ENCODE measurements at regions not wholly inside any gene's neighbourhood (a gene's known extent, or its start where the extent isn't known, plus 50 kb on each side); places are given as distances from the start of the nearest gene placed in this dataset.

- DNase-seq (ENCODE audit: low spot score) (no peak), ATAC-seq (peak; percentile 91)
- H3K4me1 Mint-ChIP-seq, result peaks cover 37% of the 10 kb centered on the region
- no peaks in the 10 kb centered on the region for H3K9me3 Mint-ChIP-seq
- H3K27me3 Mint-ChIP-seq (ENCODE audit: low read depth), result no peaks in the 10 kb centered on the region
- CTCF ChIA-PET, result interaction anchor here (0.9 kb wide), 1 partner anchor 9 kb away, joined by 3 read pairs; no protein-coding TSS in a partner anchor
- POLR2A ChIA-PET, result no interaction called here
- H3K36me3 Mint-ChIP-seq, result no peaks in the 10 kb centered on the region
- H3K27ac Mint-ChIP-seq, result no peak overlapping the region; the same call in 1 of the 2 replicates
- TF ChIP-seq RORB (CRISPR knock-in tag; IDR thresholded peaks at IDR 0.05) (no peak), USF2 (CRISPR knock-in tag; IDR thresholded peaks at IDR 0.05) (peak; percentile 75), NFE2L1 (CRISPR knock-in tag; IDR thresholded peaks at IDR 0.05) (no peak), AR (CRISPR knock-in tag; IDR thresholded peaks at IDR 0.05) (no peak), SOX15 (CRISPR knock-in tag; IDR thresholded peaks at IDR 0.05) (no peak), JUN (CRISPR knock-in tag; IDR thresholded peaks at IDR 0.05) (no peak), EMX1 (CRISPR knock-in tag; IDR thresholded peaks at IDR 0.05) (no peak), TEAD1 (CRISPR knock-in tag; IDR thresholded peaks at IDR 0.05) (peak; percentile 34; the same call in 1 of the 2 replicates), USF1 (CRISPR knock-in tag; IDR thresholded peaks at IDR 0.05) (peak; percentile 68; the same call in 1 of the 2 replicates), SP1 (CRISPR knock-in tag; conservative IDR thresholded peaks at IDR 0.05) (no peak), ESRRA (CRISPR knock-in tag; IDR thresholded peaks at IDR 0.05; ENCODE audit: borderline replicate concordance) (no peak), ZNF281 (CRISPR knock-in tag; IDR thresholded peaks at IDR 0.05) (no peak), IRF1 (CRISPR knock-in tag; IDR thresholded peaks at IDR 0.05) (no peak), ZNF512 (CRISPR knock-in tag; IDR thresholded peaks at IDR 0.05; ENCODE audit: borderline replicate concordance) (no peak), FOXP1 (CRISPR knock-in tag; IDR thresholded peaks at IDR 0.05; ENCODE audit: borderline replicate concordance) (no peak)
- TF ChIP-seq, protein P1, sequence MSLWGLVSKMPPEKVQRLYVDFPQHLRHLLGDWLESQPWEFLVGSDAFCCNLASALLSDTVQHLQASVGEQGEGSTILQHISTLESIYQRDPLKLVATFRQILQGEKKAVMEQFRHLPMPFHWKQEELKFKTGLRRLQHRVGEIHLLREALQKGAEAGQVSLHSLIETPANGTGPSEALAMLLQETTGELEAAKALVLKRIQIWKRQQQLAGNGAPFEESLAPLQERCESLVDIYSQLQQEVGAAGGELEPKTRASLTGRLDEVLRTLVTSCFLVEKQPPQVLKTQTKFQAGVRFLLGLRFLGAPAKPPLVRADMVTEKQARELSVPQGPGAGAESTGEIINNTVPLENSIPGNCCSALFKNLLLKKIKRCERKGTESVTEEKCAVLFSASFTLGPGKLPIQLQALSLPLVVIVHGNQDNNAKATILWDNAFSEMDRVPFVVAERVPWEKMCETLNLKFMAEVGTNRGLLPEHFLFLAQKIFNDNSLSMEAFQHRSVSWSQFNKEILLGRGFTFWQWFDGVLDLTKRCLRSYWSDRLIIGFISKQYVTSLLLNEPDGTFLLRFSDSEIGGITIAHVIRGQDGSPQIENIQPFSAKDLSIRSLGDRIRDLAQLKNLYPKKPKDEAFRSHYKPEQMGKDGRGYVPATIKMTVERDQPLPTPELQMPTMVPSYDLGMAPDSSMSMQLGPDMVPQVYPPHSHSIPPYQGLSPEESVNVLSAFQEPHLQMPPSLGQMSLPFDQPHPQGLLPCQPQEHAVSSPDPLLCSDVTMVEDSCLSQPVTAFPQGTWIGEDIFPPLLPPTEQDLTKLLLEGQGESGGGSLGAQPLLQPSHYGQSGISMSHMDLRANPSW (CRISPR knock-in tag; conservative IDR thresholded peaks at IDR 0.05; ENCODE audit: low read depth), result no peak
- TF ChIP-seq, protein P2, sequence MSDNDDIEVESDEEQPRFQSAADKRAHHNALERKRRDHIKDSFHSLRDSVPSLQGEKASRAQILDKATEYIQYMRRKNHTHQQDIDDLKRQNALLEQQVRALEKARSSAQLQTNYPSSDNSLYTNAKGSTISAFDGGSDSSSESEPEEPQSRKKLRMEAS (CRISPR knock-in tag; IDR thresholded peaks at IDR 0.05), result 0 out of 2 replicates have a peak, but pooled peaks have one; percentile 38
- no peak overlapping the region for H3K4me3 Mint-ChIP-seq
Observed at GRCh38 chr6:95685822-95686221, 108.5 kb downstream of the MANEA start.
